Osteoblast (primary cell): ENCODE measurements at regions not wholly inside any gene's neighbourhood (a gene's known extent, or its start where the extent isn't known, plus 50 kb on each side); places are given as distances from the start of the nearest gene placed in this dataset.

Experiments
- DNase-seq: peaks from one replicate; pipeline ENCODE4 v3.0.0; 2011; ENCODE audit warnings: low spot score, mixed read lengths; ENCODE audit not compliant: insufficient read length; ENCODE audit errors: missing footprints
- H2AFZ ChIP-seq: 2 replicates; pipeline ENCODE4 v1.6.0; 2011; ENCODE audit warnings: mild to moderate bottlenecking, low read length
- H3K27ac ChIP-seq: 2 replicates; pipeline ENCODE4 v1.5.1; 2011; ENCODE audit warnings: mild to moderate bottlenecking, low read depth, low read length, moderate library complexity
- H3K27me3 ChIP-seq: 2 replicates; pipeline ENCODE4 v1.6.0; 2012; ENCODE audit warnings: mild to moderate bottlenecking, control low read depth, inconsistent platforms, low read length, moderate library complexity; ENCODE audit not compliant: insufficient read depth
- H3K36me3 ChIP-seq: 2 replicates; pipeline ENCODE4 v1.5.1; 2011; ENCODE audit warnings: mild to moderate bottlenecking, low read length, control low read depth, moderate library complexity; ENCODE audit not compliant: insufficient read depth
- H3K4me1 ChIP-seq: 2 replicates; pipeline ENCODE4 v1.5.1; 2011; ENCODE audit warnings: mild to moderate bottlenecking, low read length, control low read depth, moderate library complexity; ENCODE audit not compliant: insufficient read depth
- H3K4me2 ChIP-seq: 2 replicates; pipeline ENCODE4 v1.6.0; 2011; ENCODE audit warnings: mild to moderate bottlenecking, low read length; ENCODE audit not compliant: insufficient read depth
- H3K4me3 ChIP-seq: fragments of 200-600 bp; sonication (generic); 3 replicates; pipeline ENCODE4 v1.5.1; 2012; ENCODE audit warnings: mild to moderate bottlenecking, low read length, inconsistent platforms; ENCODE audit not compliant: insufficient read depth
- H3K79me2 ChIP-seq: 2 replicates; pipeline ENCODE4 v1.6.0; 2012; ENCODE audit warnings: mild to moderate bottlenecking, low read length, control low read depth, inconsistent platforms; ENCODE audit not compliant: insufficient read depth
- H3K9me3 ChIP-seq: 2 replicates; pipeline ENCODE4 v1.5.1; 2011; ENCODE audit warnings: low read depth, low read length, control low read depth
- H4K20me1 ChIP-seq: 2 replicates; pipeline ENCODE4 v1.6.0; 2012; ENCODE audit warnings: mild to moderate bottlenecking, low read length, control low read depth; ENCODE audit not compliant: insufficient read depth
- TF ChIP-seq, protein P1 (sequence below): IDR thresholded peaks from 2 replicates; pipeline ENCODE4 v1.5.1; 2011; ENCODE audit warnings: mild to moderate bottlenecking, low read depth, low read length, moderate library complexity; ENCODE audit errors: extremely low read depth

GRCh38 chr13:75194717-75195462 lies 287.1 kb downstream of the TBC1D4 start:
- H2AFZ ChIP-seq = peak overlapping the region; percentile 28
- no peaks in the 10 kb centered on the region for H4K20me1 ChIP-seq
- no peaks in the 10 kb centered on the region for H3K79me2 ChIP-seq
- H3K4me2 ChIP-seq = no peak overlapping the region
- H3K4me1 ChIP-seq = peaks cover 23% of the 10 kb centered on the region
- no peak for DNase-seq
- H3K36me3 ChIP-seq = no peaks in the 10 kb centered on the region
- H3K4me3 ChIP-seq = no peak overlapping the region
- H3K27ac ChIP-seq = no peak overlapping the region
- no peaks in the 10 kb centered on the region for H3K27me3 ChIP-seq
- TF ChIP-seq, protein P1, sequence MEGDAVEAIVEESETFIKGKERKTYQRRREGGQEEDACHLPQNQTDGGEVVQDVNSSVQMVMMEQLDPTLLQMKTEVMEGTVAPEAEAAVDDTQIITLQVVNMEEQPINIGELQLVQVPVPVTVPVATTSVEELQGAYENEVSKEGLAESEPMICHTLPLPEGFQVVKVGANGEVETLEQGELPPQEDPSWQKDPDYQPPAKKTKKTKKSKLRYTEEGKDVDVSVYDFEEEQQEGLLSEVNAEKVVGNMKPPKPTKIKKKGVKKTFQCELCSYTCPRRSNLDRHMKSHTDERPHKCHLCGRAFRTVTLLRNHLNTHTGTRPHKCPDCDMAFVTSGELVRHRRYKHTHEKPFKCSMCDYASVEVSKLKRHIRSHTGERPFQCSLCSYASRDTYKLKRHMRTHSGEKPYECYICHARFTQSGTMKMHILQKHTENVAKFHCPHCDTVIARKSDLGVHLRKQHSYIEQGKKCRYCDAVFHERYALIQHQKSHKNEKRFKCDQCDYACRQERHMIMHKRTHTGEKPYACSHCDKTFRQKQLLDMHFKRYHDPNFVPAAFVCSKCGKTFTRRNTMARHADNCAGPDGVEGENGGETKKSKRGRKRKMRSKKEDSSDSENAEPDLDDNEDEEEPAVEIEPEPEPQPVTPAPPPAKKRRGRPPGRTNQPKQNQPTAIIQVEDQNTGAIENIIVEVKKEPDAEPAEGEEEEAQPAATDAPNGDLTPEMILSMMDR = no peak
- H3K9me3 ChIP-seq = no peaks in the 10 kb centered on the region

DNA sequence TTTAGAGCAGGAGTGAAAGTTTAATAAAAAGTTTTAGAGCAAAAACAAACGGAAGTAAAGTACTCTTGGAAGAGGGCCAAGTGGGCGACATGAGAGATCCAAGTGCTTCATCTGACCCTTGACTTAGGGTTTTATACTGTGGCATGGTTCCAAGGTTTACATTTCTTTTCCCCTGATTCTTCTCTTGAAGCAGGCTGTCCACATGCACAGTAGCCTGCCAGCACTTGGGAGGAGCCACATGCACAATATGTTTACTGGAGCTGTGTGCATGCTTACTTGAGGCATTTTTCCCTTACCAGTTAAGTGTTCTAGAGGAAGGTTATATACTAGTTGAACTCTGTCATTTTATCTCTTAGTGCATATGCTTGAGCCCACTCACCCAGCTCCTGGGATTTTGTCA lies 295.6 kb downstream of the TBC1D4 start:
- Histone ChIP-seq H3K4me1 (peaks cover 9% of the 10 kb centered on the region), H3K9me3 (peaks cover 7% of the 10 kb centered on the region), H3K4me3 (no peak overlapping the region), H3K36me3 (no peaks in the 10 kb centered on the region), H3K27me3 (no peaks in the 10 kb centered on the region), H3K4me2 (no peak overlapping the region), H3K79me2 (no peaks in the 10 kb centered on the region), H4K20me1 (no peaks in the 10 kb centered on the region), H3K27ac (no peak overlapping the region), H2AFZ (peak overlapping the region; percentile 16)
- TF ChIP-seq, protein P1 = no peak
- DNase-seq = no peak

- H3K9me3 ChIP-seq = peaks cover 7% of the 10 kb centered on the region
- peak; percentile 25 for DNase-seq
- H3K4me2 ChIP-seq = peak overlapping the region; percentile 1
- no peak overlapping the region for H3K4me3 ChIP-seq
- H3K79me2 ChIP-seq = no peaks in the 10 kb centered on the region
- TF ChIP-seq, protein P1 = no peak
- no peaks in the 10 kb centered on the region for H3K27me3 ChIP-seq
- H2AFZ ChIP-seq = no peak overlapping the region
- peaks cover 20% of the 10 kb centered on the region for H3K4me1 ChIP-seq
- no peaks in the 10 kb centered on the region for H3K36me3 ChIP-seq
- H3K27ac ChIP-seq = peak overlapping the region; percentile 25
- no peaks in the 10 kb centered on the region for H4K20me1 ChIP-seq
Measured at GRCh38 chr13:75181906-75182305, 300.1 kb downstream of the TBC1D4 start.

GRCh38 chr13:75180805-75181455 lies 301.0 kb downstream of the TBC1D4 start:
- no peak overlapping the region for H3K4me3 ChIP-seq
- H3K27me3 ChIP-seq = no peaks in the 10 kb centered on the region
- peaks cover 7% of the 10 kb centered on the region for H3K9me3 ChIP-seq
- no peaks in the 10 kb centered on the region for H3K79me2 ChIP-seq
- no peak overlapping the region for H2AFZ ChIP-seq
- H3K27ac ChIP-seq = peak overlapping the region; percentile 25
- H3K4me1 ChIP-seq = peaks cover 20% of the 10 kb centered on the region
- TF ChIP-seq, protein P1 = no peak
- H3K36me3 ChIP-seq = no peaks in the 10 kb centered on the region
- H4K20me1 ChIP-seq = no peaks in the 10 kb centered on the region
- peak overlapping the region; percentile 14 for H3K4me2 ChIP-seq
- peak; percentile 5 for DNase-seq
